HG03064 (cell line): ENCODE measurements at regions not wholly inside any gene's neighbourhood (a gene's known extent, or its start where the extent isn't known, plus 50 kb on each side); places are given as distances from the start of the nearest gene placed in this dataset.

Experiments
- ATAC-seq: cut with Tn5 transposase; IDR thresholded peaks from one replicate; pipeline ENCODE4 v1.9.1; 2021; ENCODE audit warnings: low read depth; ENCODE audit not compliant: unreplicated experiment

GRCh38 chr6:14616656-14617055 lies 499.1 kb downstream of the CD83 start:
- ATAC-seq = no peak

- no peak for ATAC-seq
Measured at GRCh38 chr6:14618759-14619418, 501.3 kb downstream of the CD83 start.

DNA sequence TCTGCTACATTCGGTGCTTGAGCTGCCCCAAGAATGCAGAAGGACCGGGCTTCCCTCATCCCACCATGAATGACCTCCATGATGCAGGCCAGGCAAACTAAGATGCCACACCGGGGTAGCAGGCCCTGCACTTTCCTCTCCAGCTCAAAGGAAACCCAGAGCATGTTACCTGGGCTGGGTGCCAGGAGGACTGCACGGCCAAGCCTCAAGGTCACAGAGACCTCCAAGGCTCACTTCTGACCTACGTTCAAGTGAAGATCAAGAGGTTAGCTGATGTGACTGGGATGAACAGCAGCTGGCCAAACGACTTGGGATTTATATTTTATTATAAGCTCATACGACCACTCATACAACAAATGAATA lies 501.8 kb downstream of the CD83 start:
- no peak for ATAC-seq

- ATAC-seq = no peak
Measured at GRCh38 chr6:14620522-14620921, 502.9 kb downstream of the CD83 start.

DNA sequence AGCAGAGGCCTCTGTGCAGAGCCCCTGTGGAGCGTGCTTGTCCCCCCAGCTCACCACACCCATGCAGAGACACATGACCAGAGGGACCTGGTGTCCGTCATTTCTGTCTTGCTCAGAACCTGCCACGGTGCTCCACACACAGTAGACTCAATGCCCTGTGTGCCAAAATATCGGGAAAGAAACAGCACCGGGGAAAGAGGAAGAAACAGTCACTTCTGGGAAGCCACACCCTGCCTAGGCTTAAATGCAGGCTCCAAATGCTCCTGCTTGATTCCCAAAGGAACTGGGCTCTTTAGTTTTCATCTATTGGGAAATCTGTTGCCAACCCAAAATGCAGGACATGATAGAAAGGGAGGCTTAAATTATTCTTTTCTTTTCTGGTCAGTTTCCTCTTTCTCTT lies 503.9 kb downstream of the CD83 start:
- no peak for ATAC-seq

DNA sequence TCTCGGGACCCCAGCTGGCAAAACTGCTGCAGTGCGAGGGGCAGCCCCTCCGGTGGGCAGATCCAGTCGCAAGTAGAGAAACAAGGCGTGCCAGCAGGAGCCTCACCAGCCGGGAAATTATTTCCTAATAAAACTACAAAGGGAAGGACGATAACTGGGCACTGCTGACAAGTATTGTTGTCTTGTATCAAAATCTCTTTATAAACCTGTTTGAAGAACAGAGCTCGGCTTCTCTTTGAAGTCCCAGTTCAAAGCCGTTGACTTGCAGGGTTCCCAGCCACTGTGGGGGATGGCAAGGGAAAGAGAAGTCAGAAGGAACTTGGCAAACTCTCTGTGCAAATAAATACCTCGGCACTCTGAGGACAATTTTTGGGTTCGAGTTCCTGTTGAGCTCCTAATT lies 504.5 kb downstream of the CD83 start:
- ATAC-seq = no peak

DNA sequence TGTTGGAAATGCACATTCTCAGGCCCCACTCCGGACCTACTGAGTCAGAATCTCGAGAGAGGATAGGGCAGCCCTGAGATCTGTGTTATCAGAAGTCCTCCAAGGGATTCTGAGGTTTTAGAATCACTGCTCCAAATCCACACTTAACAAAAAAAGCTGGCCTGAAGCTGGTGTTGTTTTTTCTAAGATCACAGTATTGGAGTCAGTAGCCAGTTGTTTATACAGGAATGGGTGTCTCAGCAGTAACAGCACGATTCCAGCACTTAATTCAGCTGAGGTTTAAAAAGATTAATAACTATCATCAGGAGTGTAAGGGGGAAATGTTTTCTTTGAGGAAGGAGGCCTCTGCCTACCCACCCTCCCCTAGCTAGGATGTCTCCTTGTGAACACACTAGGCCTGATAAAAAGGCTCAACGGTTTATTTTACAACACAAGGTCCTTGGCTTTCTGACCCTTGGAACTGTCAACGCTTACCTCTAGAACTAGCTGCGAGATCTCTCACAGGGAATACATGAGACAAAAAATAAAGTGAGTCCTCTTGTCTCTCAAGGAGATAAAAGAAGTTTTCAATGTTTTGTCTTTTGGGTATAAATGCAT lies 505.4 kb downstream of the CD83 start:
- no peak for ATAC-seq

DNA sequence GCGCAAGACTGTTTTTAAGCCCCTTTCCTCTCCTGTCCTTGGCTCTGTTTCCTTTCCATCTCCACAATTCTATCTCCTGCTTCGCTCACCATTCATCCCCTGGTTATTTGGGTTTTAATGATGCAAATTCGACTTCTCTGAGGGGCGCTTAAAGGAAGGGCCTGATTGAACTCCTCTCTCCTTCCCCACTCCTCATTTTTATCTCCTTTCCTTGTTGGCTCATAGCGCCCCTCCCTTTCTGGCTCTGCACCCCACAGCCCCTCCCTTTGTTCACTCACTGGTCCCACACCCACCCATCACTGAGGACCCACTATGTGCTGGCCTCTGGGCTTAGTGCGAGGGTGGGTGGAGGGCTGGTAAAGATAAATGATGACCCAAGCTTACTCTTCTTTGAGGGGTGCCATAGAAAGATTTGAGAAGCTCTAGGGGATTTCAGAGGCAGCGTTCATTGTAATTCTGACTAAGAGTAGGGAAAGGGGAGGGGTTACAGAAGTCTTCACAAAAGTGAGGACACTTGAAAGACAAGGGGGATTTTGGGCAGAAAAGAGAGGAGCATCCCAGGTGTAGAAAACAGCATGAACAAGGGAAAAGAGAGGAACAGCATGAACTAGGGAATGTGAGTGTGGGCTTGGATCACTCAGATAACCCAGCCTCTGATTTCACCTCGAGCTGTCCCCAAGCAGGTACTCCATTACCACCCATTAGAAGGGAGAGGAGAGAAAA lies 507.8 kb downstream of the CD83 start:
- no peak for ATAC-seq

DNA sequence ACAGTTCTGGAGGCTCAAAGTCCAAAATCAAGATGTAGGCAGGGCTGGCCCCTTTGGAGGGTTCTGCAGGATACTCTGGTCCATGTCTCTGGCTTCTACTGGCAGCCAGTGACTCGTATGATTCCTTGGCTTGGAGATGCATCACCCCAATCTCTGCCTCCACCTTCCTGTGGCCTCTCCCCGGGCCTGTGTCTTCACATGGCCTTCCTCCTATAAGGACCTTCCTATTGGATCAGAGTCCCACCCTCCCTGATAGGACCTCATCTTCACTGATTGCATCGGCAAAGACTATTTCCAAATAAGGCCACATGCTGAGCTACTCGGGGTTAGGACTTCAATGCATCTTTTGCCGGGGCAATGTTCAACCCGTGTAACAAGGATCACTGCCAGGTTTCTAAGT lies 509.0 kb downstream of the CD83 start:
- ATAC-seq = no peak

DNA sequence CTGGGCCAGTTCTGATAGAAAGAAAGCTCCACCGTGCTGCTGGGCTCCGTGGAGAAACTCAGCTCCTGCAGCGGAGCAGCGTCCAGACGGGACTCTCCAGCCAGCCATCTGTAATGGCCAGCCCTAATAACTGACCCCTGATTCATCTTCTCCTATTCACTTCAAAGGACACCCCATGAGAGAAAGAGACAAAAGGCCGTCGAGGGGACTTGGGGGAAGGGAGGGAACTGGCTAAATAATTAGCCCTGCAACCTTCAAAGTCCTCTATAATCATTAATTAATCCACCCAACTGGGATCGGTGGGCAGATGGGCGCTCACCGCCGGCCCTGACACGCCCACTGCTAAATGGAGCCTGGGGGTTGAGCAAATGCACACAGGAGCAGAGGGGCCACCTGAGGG lies 512.4 kb downstream of the CD83 start:
- no peak for ATAC-seq

- ATAC-seq = no peak
Measured at GRCh38 chr6:14633479-14633878, 515.9 kb downstream of the CD83 start.

DNA sequence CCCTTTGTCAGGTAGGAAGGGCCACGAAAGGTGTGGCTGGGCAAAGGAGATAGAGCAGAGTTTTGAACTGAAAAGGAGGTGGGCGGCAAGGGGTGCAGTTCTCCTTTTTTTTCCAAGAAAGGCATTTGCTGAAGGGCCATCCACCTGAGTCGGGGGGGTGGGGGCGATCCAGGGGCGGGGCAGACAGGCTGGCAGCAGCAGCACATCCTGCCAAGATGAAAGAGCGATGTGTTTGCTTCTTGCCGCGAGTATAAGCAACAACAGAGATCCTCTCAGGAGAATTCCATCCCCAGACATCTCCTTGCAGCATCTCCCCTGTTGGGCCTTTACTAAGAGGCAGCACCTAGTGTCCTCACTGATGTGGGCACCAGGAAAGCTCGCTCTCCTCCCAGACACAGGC lies 516.5 kb downstream of the CD83 start:
- ATAC-seq = no peak

GRCh38 chr6:14635195-14635594 lies 517.6 kb downstream of the CD83 start:
- ATAC-seq = no peak

DNA sequence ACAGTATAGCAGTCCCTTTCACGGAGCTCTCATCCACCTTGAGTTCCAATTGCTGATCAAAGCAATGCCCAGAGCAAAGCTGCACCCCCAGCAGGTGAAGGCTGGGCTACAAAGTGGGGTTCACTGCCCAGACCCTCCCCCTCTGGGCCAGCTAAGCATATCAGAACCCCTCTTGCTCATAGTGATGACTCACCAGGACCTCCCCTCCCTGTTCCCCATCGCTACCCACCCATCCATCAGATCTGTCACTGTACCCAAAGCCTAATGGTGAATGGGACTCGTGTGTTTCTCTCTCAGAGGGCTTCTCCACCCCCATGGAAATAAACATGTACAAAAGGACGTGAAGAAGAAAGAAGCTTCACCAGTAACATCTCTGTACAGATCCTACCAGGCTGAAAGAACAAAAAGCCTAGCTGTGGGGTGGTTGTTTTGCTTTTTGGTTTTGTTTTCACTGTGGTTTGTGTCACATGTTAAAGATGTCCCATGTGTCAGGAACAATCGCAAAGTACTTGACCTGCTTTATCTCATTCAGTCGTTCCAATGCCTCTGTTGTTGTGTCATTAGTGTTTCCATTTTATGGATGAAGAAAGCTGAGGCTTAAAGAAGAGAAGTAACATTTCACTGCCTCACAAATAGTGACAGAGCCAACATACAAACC lies 518.5 kb downstream of the CD83 start:
- peak; percentile 66 for ATAC-seq

- ATAC-seq = no peak
Measured at GRCh38 chr6:14638435-14638905, 520.9 kb downstream of the CD83 start.

GRCh38 chr6:14638906-14639761 lies 521.6 kb downstream of the CD83 start:
- no peak for ATAC-seq

DNA sequence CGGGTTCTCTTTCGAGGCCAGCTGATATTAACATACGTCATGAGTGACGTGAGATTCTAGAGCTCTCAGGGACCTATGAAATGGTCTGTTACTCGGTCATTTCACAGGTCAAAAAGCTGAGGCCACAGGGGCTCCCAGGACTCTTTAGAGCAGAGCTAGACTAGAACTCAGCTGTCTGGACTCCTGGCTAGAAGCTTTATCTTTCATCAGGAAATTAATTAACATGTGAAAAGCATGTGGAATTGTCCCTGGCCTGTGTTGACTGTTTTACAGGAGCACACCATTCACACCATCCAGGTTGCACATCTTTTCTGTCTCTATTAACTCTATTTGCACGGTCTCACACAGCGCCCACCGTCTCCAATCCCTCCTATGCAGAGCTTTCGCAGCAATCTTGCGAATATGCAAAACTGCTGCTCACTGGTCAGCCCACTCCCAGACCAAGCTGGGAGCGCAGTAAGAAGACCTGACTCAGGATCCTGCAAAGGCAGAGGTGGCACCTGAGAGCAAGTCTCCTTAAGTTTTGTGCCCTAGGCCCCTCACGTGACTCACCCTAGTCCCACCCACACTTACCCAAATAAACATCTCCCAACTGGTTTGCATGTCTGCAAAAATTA lies 522.5 kb downstream of the CD83 start:
- no peak for ATAC-seq

- ATAC-seq = no peak
Measured at GRCh38 chr6:14640631-14641030, 523.1 kb downstream of the CD83 start.

DNA sequence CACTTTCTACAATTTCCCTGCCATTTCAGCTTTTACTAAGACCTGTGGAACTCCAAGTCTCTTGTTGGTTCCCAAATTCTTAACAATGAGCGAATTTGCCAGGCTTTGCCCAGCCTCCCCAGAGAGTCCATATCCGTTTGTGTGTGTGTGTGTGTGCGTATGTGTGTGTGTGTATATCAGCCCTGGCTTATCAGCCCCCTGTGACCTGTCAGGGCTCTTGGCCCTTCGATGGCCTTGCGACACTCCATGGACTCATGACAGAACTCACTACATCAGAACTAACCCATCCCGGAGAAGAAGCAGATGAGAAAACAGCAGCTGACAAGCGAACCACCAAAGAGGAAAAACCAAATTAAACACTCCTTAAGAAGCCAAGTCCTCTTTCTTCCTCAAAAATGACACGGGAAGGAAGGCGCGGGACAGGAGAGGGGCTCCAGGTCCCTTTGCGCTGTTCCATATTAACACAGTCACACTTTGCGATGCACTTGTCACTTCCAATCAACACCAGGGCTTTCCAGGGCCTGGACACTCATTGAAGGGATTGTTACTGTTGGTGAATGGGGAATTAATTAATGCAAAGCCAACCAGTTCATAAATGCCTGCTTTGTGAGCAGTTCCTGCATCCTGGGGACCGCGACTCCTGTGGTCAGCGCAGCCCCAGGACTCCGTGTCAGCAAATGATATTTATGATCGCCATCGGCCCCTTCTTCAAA lies 524.0 kb downstream of the CD83 start:
- ATAC-seq = no peak

GRCh38 chr6:14642136-14642505 lies 524.5 kb downstream of the CD83 start:
- no peak for ATAC-seq
